ENCODE measurements at regions not wholly inside any gene's neighbourhood (a gene's known extent, or its start where the extent isn't known, plus 50 kb on each side); places are given as distances from the start of the nearest gene placed in this dataset.
"Not testable (repeated sequence)": the region's sequence is repeated elsewhere in the genome, so short reads cannot be mapped to it uniquely, and the experiment has no call there.

GRCh38 chr7:81427461-81427860, 342.4 kb downstream of the HGF start:
- no peak for DNase-seq

GRCh38 chr7:81420526-81421226, 349.2 kb downstream of the HGF start:
- DNase-seq: no peak

- no peak for DNase-seq
These were observed 350.1 kb downstream of the HGF start for GRCh38 chr7:81419731-81420130.

GRCh38 chr7:81416659-81417058, 353.2 kb downstream of the HGF start:
- DNase-seq: no peak

- DNase-seq: no peak
These were observed 354.7 kb downstream of the HGF start for GRCh38 chr7:81415181-81415580.

- DNase-seq: no peak
These were observed 355.4 kb downstream of the HGF start for GRCh38 chr7:81414411-81414810.

GRCh38 chr7:81410471-81411117, 359.3 kb downstream of the HGF start:
- DNase-seq: no peak

GRCh38 chr7:81408728-81409127, 361.1 kb downstream of the HGF start:
- DNase-seq: no peak

- DNase-seq: no peak
These were observed 362.8 kb downstream of the HGF start for GRCh38 chr7:81407094-81407493.

- DNase-seq: no peak
These were observed 365.2 kb downstream of the HGF start for GRCh38 chr7:81404669-81405068.

GRCh38 chr7:81402227-81402626, 367.6 kb downstream of the HGF start:
- no peak for DNase-seq

- no peak for DNase-seq
These were observed 370.4 kb downstream of the HGF start for GRCh38 chr7:81399471-81399870.

GRCh38 chr7:81394029-81394428, 375.8 kb downstream of the HGF start:
- DNase-seq: no peak

- no peak for DNase-seq
These were observed 376.8 kb downstream of the HGF start for GRCh38 chr7:81393018-81393417.

- DNase-seq: no peak
These were observed 384.5 kb downstream of the HGF start for GRCh38 chr7:81385370-81385769.

- DNase-seq: no peak
These were observed 386.0 kb downstream of the HGF start for GRCh38 chr7:81383846-81384245.

GRCh38 chr7:81374641-81375040, 395.2 kb downstream of the HGF start:
- not testable (repeated sequence) for DNase-seq

- no peak for DNase-seq
These were observed 399.0 kb downstream of the HGF start for GRCh38 chr7:81370822-81371221.

GRCh38 chr7:81367326-81367931, 402.4 kb downstream of the HGF start:
- no peak for DNase-seq

- no peak for DNase-seq
These were observed 403.3 kb downstream of the HGF start for GRCh38 chr7:81366546-81366945.

GRCh38 chr7:81361769-81362312, 408.0 kb downstream of the HGF start:
- no peak for DNase-seq

- DNase-seq: no peak
These were observed 413.9 kb downstream of the HGF start for GRCh38 chr7:81355911-81356310.

- no peak for DNase-seq
These were observed 420.8 kb downstream of the HGF start for GRCh38 chr7:81349044-81349443.

- no peak for DNase-seq
These were observed 421.1 kb upstream of the SEMA3C start for GRCh38 chr7:81339946-81340345.
